Fibroblast of upper back skin (primary cell): ENCODE measurements at regions not wholly inside any gene's neighbourhood (a gene's known extent, or its start where the extent isn't known, plus 50 kb on each side); places are given as distances from the start of the nearest gene placed in this dataset.
A peak's percentile ranks its signal among the peaks of the same experiment; 100 is the strongest.

Experiments used
- DNase-seq: peaks from one replicate; pipeline ENCODE4 v3.0.0-alpha.2; 2013

DNA sequence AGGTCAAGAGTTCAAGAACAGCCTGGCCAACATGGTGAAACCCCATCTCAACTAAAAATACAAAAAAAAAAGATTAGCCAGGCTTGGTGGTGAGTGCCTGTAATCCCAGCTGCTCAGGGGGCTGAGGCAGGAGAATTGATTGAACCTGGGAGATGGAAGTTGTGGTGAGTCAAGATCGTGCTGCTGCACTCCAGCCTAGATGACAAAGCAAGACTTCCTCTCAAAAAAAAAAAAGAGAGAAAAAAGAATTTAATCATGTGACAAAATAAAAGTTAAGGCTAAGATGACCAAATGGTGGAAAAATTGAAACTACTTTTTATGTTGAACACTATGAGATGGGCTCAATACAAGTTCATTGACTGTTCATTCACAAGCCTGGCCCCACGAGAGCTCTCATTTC lies 141.1 kb upstream of the WDR11 start:
- DNase-seq: no peak

DNA sequence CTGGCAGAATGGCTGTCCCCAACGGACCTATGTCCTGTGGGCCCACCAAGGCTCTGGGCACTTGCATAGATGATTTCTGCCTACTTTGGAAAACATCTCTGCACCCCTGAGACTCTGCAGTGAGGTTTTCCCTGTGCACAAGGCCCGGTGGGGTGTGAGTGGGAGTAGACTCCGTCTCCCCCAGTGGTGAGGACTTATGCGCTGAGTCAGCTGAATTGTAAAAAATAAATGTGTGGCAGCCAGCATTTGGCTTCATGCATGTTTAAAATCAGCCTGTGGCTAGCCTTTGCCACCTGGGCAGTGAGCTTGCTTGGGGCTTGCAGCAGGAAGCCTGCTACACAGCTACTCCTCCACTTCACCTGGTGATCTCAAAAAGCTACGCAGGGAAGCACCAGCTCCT lies 139.3 kb upstream of the WDR11 start:
- no peak for DNase-seq

DNA sequence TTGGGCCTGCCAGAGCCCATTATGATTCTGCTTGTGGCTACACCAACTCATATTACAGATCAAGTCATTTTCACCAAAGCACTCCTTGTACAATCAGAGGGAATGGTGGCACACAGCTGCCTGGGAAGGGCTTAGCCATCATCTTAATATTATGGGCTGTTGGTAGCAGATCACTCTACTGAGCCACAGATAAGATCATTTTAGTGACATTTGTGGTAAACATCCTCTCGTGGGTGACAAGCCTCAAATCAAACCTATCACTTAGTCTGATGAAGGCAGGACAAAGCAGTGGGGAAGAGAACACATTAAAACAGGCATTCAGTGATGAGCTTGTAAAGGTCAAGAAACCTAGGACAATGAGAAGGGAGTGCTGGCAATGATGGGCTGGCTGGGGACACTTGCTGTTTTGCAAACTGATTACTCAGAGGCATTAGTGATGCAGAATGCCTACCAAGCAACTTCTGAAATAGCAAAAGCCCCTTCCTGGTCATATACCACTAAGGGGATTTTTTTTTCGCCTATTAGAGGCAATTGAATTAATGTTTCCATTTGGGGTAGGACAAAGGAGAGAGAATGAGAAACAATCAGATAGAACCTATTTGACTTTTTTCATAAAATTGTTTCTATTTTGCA lies 137.5 kb upstream of the WDR11 start:
- no peak for DNase-seq

DNA sequence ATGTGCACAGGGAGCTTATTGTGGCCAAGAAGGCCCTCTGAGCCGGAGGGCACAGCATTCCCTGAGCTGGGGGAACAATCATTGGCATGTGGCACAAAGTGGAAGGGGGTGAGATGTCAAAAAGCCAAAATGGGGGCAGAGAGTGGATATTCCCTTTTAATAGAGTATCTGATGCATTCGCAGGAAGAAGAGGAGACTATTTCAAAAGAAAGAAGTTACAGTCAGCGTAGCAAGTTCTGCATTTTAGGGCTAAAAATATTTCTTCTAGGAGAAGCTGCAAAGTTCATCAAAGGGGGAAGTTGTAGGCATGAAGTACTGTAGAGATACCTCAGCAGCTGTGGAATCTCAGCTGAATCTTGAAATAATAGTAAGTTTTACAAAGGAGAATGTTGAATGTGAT lies 136.0 kb upstream of the WDR11 start:
- no peak for DNase-seq

DNA sequence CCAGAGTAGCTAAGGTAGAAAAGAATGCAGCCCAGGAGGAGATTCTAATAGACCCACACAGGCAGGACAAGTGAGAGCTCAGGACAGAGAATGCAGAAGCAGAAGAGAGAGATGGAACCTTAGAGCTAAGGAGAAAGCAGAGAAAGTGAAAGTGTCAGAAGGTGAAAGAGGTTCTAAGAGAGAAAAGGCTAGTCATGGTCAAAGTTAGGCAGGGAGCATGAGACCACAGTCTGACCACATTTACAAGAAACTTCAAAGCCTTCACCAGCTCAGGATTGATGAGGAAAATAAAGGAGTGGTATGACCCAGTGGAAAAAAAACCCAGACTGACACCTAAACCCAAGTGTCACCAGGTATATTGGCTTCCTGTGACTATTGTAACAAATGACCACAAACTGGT lies 131.8 kb upstream of the WDR11 start:
- no peak for DNase-seq

DNA sequence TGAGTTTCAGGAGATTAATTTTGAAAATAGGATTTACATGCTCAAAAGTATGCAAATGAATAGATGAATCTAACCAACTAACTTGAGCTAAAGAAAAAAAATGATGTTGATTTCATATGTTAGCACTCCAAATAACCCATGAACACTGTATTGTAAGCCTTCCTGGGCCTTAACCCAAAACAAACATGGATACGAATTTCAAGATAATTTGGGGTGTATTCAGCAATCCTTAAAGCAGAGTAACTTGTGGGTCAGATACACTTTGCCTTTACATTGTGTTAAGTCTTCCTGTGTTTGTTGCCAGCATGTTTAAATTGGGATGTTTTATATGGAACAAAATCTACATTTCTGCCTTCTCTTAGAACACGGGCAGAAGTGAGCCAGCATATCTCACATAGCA lies 124.2 kb upstream of the WDR11 start:
- DNase-seq: no peak

DNA sequence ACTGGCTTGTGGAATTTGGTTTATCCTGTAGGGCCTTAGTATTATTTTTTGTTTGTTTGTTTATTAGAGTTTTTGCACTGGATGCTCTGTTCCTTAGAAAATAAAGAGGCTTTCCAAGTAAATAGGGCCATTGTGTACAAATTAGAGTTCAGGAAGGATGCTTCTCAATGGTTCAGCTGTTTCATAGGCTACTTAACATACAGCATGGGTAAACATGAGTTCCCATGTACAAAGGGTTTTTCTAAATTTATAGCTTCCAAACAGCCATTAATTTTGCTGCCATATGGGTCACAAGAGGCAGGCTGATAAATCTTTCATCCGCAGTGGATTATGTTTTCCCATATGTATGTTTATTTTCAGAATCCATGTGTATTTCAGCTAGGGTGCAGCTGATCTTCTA lies 121.6 kb upstream of the WDR11 start:
- DNase-seq: no peak

DNA sequence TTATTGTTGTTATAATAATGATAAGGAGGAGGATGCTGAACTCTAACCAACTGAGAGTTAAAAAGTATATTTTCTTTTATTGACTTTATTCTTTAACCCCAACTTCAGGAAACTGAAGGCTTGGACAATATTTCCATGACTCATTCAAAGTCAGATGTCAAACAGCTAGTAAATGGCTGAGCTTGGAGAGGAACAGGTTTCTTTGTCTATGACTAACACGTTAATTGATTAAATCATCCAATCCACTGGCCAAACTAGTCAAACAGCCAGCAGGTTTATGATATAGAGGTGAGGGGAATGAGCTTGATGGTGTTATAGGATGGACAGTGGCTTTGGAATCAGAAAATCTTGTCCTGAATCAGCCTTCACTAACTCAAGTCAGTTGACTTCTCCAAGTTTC lies 119.1 kb upstream of the WDR11 start:
- DNase-seq: no peak

DNA sequence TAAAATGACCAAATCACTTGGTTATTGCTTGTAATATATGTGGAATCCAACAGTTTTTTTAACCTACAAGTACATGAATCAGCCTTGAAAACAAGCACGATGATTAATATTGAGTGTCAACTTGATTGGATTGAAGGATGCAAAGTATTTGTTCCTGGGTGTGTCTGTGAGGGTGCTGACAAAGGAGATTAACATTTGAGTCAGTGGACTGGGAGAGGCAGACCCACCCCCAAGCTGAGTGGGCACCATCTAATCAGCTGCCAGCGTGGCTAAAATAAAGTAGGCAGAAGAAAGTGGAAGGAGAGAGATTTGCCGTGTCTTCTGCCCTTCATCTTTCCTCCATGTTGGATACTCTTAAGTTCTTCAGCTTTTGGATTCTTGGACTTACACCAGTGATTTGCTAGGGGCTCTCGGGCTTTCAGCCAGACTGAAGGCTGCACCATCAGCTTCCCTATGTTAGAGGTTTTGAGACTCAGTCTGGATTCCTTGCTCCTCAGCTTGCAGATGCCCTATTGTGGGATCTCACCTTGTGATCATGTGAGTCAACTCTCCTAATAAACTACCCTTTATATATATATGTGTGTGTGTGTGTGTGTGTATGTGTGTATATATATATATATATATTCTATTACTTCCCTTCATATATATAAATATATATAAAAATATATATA lies 118.4 kb upstream of the WDR11 start:
- no peak for DNase-seq

DNA sequence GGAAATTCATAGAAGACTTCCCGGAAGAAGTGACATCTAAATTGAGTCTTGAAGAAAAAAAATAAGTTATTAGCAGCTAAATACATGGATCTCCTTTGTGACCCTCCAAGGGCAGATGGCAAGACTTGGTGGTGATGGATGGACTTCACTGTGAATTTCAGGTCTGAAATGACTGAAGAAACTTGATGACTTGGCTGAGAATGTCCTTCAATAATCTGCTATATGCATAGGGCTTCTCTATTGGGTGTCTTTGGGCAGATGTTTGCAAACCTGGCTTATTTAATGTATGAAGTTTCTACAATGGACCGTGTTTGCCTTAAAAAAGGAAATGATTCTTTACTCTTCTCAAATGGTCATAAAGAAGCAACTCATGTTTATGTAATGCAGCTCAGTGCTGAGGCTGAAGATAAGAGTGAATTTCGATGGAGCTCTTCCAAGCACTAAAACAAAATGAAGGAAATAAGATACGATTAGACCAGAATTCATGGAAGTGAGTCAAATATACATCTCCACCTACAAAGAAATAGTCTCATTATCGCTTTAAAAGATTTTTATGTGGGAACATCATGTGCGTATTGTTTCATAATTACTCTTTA lies 116.6 kb upstream of the WDR11 start:
- no peak for DNase-seq

DNA sequence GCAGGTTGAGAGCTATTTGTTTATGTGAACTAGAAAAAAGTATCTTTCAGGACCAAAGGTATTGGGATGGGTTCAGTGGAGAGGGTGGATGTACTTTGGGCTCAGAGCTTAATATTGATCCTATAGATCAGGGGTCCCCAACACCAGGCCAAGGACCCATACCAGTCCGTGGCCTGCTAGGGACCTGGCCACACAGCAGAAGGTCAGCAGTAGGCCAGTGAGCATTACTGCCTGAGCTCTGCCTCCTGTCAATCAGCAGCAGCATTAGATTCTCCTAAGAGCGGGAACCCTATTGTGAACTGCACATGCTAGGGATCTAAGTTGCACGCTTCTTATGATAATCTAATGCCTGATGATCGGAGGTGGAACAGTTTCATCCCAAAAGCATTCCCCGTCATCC lies 115.8 kb upstream of the WDR11 start:
- no peak for DNase-seq

DNA sequence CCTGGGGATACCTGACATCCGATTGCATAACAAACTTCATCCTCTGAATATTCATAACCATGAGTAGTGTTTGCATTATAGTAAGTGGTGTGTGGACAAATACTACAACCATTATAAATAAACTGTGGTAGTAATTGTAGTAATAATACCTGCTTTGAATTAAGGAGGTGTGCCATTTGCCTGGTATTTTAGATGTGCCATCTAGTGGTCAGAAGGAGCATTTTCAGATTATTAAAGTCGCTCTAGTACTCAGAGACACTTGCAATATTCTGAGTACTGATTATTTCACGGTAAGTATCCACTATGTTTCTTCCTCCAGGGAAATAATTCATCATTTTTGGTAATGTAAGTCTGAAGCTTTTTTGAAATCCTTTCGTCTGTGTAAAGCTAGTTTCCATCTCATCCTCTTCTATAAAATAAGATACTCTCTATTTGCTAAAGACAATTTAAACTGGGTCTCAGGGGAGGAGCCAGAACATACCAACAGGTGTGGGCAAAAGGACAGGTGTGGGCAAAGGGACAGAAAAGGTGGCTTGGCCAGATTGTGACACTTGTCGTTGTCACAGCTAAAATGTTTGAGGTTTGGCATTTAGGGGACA lies 115.3 kb upstream of the WDR11 start:
- DNase-seq: peak; percentile 27

DNA sequence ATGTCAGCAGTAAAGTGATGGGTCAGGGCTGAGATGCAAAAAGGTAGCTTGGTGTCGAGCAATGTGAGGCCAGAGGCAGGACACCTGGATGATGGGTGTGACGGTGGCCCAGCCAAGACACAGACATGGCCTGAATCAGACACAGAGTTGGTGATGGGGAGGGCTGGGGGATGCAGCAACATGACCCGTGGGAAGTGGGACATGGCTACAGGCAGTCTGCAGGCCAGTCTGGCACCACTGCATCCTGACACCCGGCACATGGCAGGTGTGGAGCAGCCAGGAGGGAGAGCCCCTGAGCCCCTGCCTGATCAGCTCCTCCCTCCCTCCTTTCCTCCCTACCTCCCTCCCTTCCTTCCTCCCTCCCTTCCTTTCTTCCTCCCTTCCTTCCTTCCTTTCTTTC lies 114.8 kb upstream of the WDR11 start:
- DNase-seq: no peak

DNA sequence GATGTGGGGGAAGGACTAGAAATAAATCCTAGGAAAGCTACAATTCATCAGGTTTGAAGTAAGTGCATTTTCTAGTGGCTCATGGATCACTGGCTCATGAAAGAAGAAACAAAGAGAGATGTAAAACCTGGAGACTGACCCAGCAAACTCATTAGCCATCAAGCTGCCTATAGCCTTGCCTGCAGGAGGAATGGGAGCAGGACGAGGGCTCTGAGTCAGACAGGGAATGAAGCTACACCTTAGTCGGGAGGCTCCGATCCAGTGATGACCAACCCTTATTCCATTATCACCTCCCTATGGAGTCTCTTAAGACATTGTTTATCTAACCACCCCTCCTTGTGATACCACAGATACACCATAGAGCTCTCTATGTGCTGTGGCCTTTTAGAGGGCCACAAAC lies 112.5 kb upstream of the WDR11 start:
- no peak for DNase-seq

DNA sequence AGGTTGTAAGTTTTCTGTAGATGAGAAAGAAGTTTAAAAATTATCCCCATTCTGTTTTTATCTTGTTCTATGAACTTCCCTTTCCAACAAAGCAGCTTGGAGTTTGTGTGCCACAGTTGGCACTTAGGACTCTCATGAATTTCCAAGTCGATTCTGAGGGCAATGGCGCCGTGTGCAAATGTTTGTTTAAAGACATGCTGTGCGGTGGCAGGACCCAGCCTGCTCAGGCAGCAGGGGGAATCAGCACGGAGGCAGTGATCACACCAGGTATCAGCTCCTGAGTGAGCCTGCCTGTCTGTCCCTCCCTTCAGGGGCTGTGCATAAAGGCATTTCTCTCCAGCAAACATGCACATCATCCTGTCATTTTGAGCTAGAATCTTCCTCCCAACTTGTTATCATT lies 109.8 kb upstream of the WDR11 start:
- no peak for DNase-seq

DNA sequence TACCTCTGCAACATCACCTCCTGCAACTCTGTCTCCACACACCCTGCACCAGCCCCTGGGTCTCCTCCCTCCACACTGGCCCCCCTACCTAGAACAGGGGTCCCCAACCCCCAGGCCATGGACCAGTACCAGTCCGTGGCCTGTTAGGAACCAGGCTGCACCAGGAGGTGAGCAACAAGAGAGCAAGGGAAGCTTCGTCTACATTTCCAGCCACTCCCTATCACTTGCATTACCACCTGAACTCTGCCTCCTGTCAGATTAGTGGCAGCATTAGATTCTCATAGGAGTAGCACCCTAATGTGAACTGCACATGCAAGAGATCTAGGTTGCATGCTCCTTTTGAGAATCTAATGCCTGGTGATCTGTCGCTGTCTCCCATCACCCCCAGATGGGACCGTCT lies 108.8 kb upstream of the WDR11 start:
- DNase-seq: no peak

DNA sequence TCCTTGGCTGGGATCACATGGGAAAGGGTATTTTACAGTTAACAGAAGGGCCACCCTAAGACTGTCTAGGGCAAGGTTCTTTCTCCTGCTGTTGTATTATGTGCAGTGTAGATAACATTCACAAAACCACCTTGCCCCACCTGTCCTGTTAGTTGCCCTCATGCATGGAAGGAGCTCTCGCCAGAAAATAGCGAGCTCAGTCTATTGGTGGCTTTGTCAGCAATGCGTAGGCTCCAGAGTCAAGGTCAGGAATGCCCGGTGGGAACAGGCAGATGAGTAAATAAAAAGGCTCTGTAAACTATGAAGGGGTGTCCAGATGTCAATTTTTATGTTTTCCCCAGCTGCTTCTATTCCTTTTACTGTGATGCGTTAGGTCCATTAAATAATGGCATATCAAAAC lies 107.1 kb upstream of the WDR11 start:
- no peak for DNase-seq

DNA sequence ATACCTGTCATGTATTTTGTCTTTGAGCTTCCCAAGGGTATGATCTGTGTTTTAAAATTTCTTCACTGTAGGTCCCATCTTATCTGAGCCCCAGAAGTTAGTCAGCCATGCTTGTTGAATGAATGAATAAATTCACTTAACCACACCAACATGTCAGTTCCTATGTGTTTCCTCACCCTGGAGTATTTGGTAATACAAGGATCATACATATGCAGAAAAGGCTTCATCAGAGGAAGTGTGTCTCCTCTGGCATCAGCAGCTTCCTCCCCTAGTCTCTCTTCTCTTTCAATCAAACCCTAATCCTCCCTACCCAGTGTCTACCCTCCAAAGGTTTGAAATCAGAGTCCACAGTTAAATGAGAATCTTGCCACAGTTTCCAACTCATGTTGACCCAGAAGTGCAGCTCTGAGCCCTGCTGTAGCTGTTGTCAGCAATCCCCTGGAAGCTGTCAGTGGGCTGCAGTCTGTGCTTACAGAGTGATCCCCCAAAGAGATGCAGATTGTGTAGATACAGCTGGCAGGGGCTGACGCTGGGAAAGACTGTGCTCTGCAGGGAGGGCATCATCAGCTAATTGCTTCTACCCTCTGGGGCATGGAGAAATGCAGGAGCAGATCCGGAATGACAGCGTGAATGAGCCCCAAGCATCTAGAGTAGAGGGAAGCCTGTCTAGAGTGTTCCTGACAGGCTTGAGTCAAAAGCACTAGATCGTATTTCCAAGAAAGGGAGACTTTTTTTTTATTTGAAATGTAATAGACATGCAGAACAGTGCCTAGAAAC lies 105.0 kb upstream of the WDR11 start:
- DNase-seq: no peak

DNA sequence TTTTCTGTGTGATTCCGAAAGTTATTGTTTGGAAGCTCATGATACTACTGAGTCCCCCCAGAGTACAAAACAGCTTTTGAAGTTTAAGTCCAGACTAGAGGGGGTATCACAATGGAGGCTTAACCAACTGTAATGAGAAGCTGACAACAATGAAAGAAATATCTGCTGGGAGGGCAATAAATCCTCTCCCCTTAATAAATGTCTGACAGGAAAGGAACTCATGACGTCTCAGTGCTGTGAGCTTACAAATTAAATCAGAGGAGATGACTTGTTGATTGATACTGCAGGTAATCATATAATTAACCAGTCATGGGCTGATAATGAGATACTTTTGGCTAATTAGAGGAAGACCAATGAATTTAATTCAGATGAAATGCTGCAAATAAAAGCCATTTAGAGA lies 102.6 kb upstream of the WDR11 start:
- DNase-seq: no peak

DNA sequence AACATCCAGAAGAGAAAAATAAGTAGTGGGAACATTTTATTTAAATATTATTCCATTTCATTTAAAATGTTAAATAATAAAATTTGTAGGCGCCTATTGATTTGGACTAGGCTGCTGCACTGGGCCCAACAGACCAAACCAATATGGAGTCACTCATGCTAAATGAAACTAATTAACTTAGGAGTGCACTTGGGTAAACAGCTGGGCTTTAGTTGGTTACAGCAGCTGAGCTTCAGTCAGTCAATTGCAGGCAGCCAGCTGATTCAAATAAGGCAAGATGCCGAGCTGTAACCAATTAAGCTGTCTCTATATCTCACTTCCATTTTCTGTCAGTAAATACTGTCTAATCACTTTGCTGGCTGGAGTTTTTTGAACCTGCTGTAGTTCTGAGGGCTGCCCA lies 102.1 kb upstream of the WDR11 start:
- DNase-seq: no peak

DNA sequence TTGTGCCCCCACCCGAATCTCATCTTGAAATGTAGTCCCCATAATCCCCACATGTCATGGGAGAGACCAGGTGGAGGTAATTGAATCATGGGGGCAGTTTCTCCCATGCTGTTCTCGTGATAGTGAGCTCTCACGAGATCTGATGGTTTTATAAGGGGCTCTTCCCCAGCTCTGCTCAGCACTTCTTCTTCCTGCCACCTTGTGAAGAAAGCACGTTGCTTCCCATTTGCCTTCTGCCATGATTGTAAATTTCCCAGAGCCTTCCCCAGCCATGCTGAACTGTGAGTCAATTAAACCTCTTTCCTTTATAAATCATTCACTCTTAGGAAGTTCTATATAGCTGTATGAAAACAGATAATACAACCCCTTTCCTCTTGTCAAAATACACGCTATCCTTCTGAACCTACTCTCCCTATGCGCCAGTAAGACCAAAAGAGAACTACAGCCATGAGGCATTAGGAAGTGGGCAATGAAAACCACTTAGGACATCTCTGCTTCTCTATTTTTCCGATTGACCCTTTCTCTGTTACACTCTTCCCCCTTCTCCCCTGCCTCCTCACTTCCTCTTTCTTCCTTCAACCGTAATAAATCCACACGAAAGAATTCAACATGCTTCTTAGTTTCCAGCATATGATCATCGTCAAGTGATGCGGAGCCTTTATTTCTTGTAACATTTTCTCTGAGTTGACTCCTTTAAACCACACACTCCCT lies 101.2 kb upstream of the WDR11 start:
- DNase-seq: no peak

DNA sequence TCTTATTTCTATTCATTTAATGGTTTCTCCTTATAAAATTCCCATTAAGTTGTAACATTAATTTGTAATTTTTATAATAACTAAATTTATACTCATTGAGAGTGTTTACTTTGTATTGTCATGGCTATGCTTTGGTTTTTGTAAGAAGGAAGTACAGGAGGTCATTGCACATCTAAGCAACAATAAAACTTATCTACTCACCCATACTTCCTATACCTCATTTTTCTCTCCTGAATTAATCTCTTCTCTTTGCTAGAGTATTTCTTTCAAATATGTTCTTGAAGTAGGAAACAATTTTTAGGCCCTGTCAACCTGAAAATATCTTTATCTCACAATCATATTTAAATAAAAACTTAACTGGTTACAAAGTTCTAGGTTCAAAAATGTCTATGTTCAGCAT lies 95.4 kb upstream of the WDR11 start:
- no peak for DNase-seq

DNA sequence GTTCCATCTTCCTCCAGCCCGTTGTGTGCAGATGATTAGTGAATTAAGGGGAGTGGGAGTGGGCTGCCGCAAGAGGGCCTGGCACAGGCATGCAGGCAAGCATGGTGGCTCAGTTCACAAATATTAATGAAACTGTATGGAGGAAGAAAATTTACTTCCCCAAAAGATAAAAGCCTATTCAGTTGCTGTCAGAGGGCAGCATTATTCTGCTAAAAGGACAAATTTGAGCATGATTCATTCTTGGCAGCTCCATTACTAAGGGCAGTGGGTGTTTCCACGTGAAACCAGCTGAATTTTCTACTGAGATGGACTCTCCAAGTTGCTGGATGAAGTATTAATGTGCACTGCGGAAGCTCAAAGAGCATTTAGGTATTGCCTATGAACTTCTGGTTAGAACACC lies 90.9 kb upstream of the WDR11 start:
- no peak for DNase-seq
